Activated CD4-positive, alpha-beta memory T cell treated with anti-CD3 and anti-CD28 coated beads for 36 hours (primary cell): ENCODE measurements at regions not wholly inside any gene's neighbourhood (a gene's known extent, or its start where the extent isn't known, plus 50 kb on each side); places are given as distances from the start of the nearest gene placed in this dataset.
"Not testable (repeated sequence)": the region's sequence is repeated elsewhere in the genome, so short reads cannot be mapped to it uniquely, and the experiment has no call there.

Experiments
- CTCF ChIA-PET: fragments of 350-600 bp; sonication (Branson Sonifier 250); formaldehyde crosslinking; loops from one replicate; lab custom pipeline; 2021; ENCODE audit warnings: antibody characterized with exemption, inconsistent platforms; lab: Charles Lee
- POLR2A ChIA-PET: fragments of 350-600 bp; sonication (Branson Sonifier 250); formaldehyde crosslinking; loops from one replicate; lab custom pipeline; 2021; ENCODE audit warnings: antibody characterized with exemption; lab: Charles Lee
- DNase-seq: peaks from one replicate; pipeline ENCODE4 v3.0.0-alpha.2; 2020
- H3K27ac Mint-ChIP-seq: one replicate; pipeline ENCODE4 v1.8.0; 2021; ENCODE audit warnings: mixed read lengths
- H3K27me3 Mint-ChIP-seq: one replicate; pipeline ENCODE4 v1.8.0; 2021; ENCODE audit warnings: mixed read lengths
- H3K36me3 Mint-ChIP-seq: one replicate; pipeline ENCODE4 v1.8.0; 2021; ENCODE audit warnings: mixed read lengths
- H3K4me1 Mint-ChIP-seq: one replicate; pipeline ENCODE4 v1.8.0; 2021; ENCODE audit warnings: low read depth, mixed read lengths
- H3K4me3 Mint-ChIP-seq: one replicate; pipeline ENCODE4 v1.8.0; 2021; ENCODE audit warnings: mild to moderate bottlenecking, mixed read lengths
- H3K9me3 Mint-ChIP-seq: one replicate; pipeline ENCODE4 v1.8.0; 2021; ENCODE audit warnings: mixed read lengths
- intact Hi-C: fragments of 100-400 bp; cut with micrococcal nuclease; formaldehyde crosslinking; loops from one replicate; pipeline ENCODE4 v1.15.1; 2023

DNA sequence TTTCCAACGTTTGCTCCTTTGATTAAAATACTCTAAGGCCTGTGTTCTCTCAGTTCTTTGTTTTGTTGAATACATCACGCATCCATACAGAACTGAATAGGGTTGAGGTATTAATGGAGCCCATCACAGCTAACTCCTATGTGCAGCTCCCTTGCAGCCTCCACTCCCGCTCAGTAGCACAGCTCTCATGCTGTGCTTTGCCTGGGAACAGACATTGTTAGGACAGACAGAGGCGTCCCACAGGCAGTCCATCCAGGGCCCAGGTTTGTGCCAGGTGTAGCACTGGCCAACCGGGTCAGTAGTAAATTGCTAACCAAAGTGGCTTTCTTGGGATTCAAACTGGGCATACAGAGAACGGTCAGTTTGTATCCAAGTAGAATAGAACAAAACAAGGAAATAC is 644.7 kb upstream of the NRP1 start:
- H3K27ac Mint-ChIP-seq, result no peak overlapping the region
- H3K4me3 Mint-ChIP-seq, result no peak overlapping the region
- no peaks in the 10 kb centered on the region for H3K36me3 Mint-ChIP-seq
- intact Hi-C loops, result no loop called here
- peaks cover 3% of the 10 kb centered on the region for H3K27me3 Mint-ChIP-seq
- no peak for DNase-seq
- POLR2A ChIA-PET, result no interaction called here
- no peaks in the 10 kb centered on the region for H3K4me1 Mint-ChIP-seq
- H3K9me3 Mint-ChIP-seq, result no peaks in the 10 kb centered on the region
- CTCF ChIA-PET, result no interaction called here

DNA sequence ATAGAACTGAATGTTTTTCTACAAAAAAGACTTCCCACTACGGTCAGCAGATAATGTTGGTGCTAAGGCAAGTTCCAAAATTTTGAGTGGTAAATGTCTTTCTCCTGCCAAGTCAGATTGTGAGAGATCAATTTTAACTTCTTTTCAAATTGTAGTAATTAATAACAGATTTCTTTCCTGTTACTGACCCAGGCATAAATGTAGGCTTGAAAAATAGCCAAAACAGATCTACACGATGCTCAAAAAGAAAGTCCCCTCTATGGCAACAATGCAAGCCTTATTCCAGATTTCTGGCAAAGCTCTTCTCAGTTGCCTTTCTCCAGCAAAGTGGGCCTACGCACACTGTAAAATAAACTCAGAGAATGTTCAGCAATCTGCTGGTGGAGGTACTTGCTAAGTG is 641.0 kb upstream of the NRP1 start:
- Mint-ChIP-seq H3K36me3 (no peaks in the 10 kb centered on the region), H3K27ac (no peak overlapping the region), H3K4me1 (no peaks in the 10 kb centered on the region), H3K27me3 (peaks cover 5% of the 10 kb centered on the region), H3K9me3 (no peaks in the 10 kb centered on the region), H3K4me3 (no peak overlapping the region)
- intact Hi-C loops, result no loop called here
- ChIA-PET POLR2A (no interaction called here), CTCF (no interaction called here)
- DNase-seq, result no peak

DNA sequence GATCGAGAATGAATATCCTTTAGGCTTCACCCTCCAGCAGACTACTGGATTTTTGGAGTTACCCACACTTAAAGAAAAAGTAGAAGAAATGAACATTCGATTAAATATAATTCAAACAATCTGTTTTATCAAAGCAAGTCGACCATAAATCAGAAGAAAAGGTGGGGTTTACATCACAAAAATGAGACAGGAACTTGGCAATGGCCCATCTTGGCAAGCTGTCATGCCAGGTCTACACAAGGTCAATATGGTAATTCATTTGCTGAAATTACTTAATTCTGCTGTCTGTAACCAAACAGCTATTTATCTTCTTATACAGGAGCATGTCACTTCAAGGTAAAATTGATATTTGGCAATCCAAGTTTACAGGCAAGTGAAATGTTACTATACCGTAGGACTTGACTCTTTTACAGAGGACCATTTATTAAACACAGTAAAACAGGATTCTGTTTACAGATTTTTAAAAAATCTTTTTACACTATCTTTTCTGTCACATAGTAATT is 640.6 kb upstream of the NRP1 start:
- intact Hi-C loops, result no loop called here
- DNase-seq, result no peak
- H3K4me1 Mint-ChIP-seq, result no peaks in the 10 kb centered on the region
- peaks cover 5% of the 10 kb centered on the region for H3K27me3 Mint-ChIP-seq
- H3K36me3 Mint-ChIP-seq, result no peaks in the 10 kb centered on the region
- ChIA-PET POLR2A (no interaction called here), CTCF (no interaction called here)
- H3K4me3 Mint-ChIP-seq, result no peak overlapping the region
- no peak overlapping the region for H3K27ac Mint-ChIP-seq
- H3K9me3 Mint-ChIP-seq, result no peaks in the 10 kb centered on the region

DNA sequence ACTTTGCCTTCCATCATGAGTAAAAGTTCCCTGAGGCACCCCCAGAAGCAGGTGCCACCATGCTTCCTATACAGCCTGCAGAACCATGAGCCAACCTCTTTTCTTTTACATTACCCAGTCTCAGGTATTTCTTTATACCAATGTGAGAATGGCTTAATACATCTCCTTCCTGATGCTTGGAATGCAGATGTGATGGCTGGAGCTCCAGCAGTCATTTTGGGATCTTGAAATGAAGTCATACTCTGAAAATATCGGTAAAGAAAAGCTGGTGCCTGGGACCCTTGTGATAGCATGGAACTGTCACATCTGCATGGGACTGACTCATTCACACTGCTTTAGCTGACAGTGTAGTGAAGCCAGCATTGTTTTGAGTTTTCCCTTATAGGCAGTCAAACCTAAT is 634.5 kb upstream of the NRP1 start:
- Mint-ChIP-seq H3K9me3 (peaks cover 3% of the 10 kb centered on the region), H3K4me3 (no peak overlapping the region), H3K36me3 (no peaks in the 10 kb centered on the region), H3K4me1 (no peaks in the 10 kb centered on the region), H3K27me3 (peaks cover 4% of the 10 kb centered on the region), H3K27ac (no peak overlapping the region)
- intact Hi-C loops, result no loop called here
- no peak for DNase-seq
- POLR2A ChIA-PET, result no interaction called here
- CTCF ChIA-PET, result no interaction called here

DNA sequence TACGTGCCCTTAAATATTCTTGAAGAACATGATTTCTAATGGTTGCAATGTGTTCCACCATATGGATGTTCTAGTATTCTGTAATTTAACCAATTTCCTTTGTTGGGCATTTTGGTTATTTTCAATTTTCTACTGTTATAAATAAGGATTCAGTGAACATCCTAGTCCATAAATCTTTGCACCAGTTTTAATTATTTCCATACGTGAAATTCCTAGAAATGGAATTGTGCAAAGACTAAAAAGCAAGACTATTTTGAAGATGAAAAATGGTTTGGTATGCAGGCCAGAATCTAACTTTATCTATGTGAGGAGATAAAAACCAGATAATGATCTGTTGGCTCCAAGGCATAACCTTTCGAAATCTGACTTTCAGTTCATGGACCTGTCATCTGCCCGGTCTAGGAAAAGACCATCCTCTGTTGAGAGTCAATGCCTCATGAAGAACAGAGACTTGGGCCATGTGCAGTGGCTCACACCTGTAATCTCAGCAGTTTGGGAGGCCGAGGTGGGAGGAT is 633.2 kb upstream of the NRP1 start:
- no peak overlapping the region for H3K4me3 Mint-ChIP-seq
- CTCF ChIA-PET, result no interaction called here
- intact Hi-C loops, result no loop called here
- H3K27ac Mint-ChIP-seq, result no peak overlapping the region
- H3K9me3 Mint-ChIP-seq, result peaks cover 3% of the 10 kb centered on the region
- POLR2A ChIA-PET, result no interaction called here
- H3K27me3 Mint-ChIP-seq, result peaks cover 5% of the 10 kb centered on the region
- no peak for DNase-seq
- H3K36me3 Mint-ChIP-seq, result no peaks in the 10 kb centered on the region
- H3K4me1 Mint-ChIP-seq, result no peaks in the 10 kb centered on the region

DNA sequence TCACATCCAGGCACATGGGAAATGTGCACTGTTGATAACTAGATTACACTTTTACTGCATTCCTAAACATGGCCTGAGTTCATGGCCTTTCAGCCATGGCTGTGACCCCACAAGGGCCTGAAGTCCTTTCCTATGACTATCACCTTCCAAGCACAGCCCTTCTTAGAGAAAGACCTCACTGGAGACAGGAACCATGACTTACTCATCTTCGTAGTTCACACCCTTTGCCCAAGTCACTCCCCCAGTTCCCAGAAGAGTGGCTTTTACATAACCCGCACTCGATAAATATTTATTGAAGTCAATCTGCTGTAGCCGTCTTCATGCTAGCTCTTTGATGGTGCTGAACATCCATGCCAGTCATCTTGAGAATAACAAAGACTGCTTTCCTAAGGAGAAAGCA is 632.5 kb upstream of the NRP1 start:
- Mint-ChIP-seq H3K27ac (no peak overlapping the region), H3K4me3 (no peak overlapping the region), H3K9me3 (peaks cover 3% of the 10 kb centered on the region), H3K4me1 (no peaks in the 10 kb centered on the region), H3K36me3 (no peaks in the 10 kb centered on the region), H3K27me3 (peaks cover 4% of the 10 kb centered on the region)
- ChIA-PET CTCF (no interaction called here), POLR2A (no interaction called here)
- intact Hi-C loops, result no loop called here
- no peak for DNase-seq

DNA sequence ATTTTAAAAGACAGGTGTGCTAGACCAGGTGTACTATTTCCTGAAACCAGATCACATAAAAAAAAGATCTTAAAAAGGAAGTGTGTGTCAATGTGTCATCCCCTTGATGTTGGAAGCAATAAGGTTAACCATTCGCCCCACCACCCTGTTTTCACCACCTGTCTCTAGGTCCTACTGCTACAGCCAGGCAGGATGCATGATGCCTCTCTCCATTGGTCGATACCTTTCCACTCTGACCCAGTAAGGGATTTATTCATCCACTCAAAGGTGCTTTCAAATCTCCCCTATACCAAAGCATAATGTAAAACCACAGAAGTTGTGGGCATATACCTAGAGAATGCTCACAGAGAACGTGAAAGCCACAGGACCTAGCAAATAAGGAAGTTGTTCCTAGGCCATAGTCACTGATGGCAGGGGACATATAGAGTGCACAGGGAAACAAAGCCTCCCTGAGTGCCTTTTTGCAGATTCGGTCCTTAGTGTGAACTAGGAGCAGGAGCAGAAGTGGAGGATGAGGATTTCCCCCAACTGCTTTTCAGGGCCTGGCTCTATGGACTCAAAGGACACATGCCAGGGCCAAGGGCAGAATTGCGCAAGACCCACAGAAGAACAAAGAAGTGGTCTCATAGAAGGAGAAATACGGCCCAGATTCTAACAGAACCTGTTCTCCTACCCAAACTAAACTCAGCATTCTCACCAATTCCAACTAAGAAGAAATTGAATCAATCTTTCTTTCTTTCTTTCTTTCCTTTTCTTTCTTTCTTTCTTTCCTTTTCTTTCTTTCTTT is 631.5 kb upstream of the NRP1 start:
- no peak overlapping the region for H3K27ac Mint-ChIP-seq
- intact Hi-C loops, result no loop called here
- no peak for DNase-seq
- no peaks in the 10 kb centered on the region for H3K36me3 Mint-ChIP-seq
- no peaks in the 10 kb centered on the region for H3K4me1 Mint-ChIP-seq
- no peak overlapping the region for H3K4me3 Mint-ChIP-seq
- H3K27me3 Mint-ChIP-seq, result peaks cover 4% of the 10 kb centered on the region
- CTCF ChIA-PET, result no interaction called here
- H3K9me3 Mint-ChIP-seq, result peaks cover 3% of the 10 kb centered on the region
- POLR2A ChIA-PET, result no interaction called here

DNA sequence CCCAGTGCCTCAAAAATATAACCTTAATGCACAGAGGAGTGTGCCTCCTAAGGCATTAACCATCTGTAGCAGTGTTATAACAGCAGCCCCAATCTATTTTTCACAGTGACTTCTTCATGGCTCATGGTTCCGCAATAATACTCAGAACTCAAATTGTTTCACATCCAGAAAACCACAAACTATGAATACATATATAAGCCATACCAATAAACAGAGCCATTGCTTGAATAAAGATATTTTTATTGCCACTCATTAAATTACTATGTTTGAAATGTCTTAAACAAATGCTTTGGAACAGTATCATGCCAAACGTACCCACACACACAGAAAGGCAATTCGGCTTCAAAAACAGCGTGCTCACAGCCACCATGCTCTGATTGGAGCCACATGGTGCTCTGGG is 629.3 kb upstream of the NRP1 start:
- Mint-ChIP-seq H3K4me3 (no peak overlapping the region), H3K36me3 (no peaks in the 10 kb centered on the region), H3K27me3 (peaks cover 2% of the 10 kb centered on the region), H3K27ac (no peak overlapping the region), H3K4me1 (no peaks in the 10 kb centered on the region), H3K9me3 (no peaks in the 10 kb centered on the region)
- no peak for DNase-seq
- ChIA-PET CTCF (no interaction called here), POLR2A (no interaction called here)
- intact Hi-C loops, result no loop called here

DNA sequence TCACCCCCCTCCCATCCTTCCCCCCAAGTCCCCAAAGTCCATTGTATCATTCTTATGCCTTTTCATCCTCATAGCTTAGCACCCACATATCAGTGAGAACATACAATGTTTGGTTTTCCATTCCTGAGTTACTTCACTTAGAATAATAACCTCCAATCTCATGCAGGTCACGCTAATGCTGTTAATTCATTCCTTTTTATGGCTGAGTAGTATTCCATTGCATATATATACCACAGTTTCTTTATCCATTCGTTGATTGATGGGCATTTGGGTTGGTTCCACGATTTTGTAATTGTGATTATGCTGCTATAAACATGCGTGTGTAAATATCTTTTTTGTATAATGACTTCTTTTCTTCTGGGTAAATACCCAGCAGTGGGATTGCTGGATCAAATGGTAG is 621.9 kb upstream of the NRP1 start:
- H3K27ac Mint-ChIP-seq, DNase-seq, H3K4me1 Mint-ChIP-seq, H3K9me3 Mint-ChIP-seq, H3K27me3 Mint-ChIP-seq, H3K4me3 Mint-ChIP-seq, intact Hi-C loops, CTCF ChIA-PET, H3K36me3 Mint-ChIP-seq: not testable (repeated sequence)
- POLR2A ChIA-PET, result interaction anchor here (0.6 kb wide), 1 partner anchor 1498 kb away, joined by 3 read pairs; no protein-coding TSS in a partner anchor

DNA sequence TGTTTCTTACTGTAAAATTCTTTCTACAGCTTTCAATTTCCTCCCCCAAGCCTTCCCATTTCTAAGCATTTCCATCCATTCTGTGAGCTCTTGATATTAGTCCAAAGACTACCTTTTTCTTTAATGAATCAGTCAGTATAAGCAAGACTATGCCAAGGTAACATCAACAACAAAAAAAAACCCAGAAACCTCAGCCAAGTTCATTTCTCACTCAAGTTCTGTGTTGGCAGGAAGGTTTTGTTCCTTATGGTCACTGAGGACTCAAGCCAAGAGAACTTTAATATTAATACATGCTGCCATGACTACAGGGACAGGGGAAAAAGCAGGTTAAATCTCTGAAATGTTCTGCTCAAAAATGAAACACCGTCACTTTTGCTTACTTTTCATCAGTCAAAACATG is 621.2 kb upstream of the NRP1 start:
- no peaks in the 10 kb centered on the region for H3K4me1 Mint-ChIP-seq
- no peak overlapping the region for H3K4me3 Mint-ChIP-seq
- intact Hi-C loops, result no loop called here
- H3K9me3 Mint-ChIP-seq, result peaks cover 5% of the 10 kb centered on the region
- no peaks in the 10 kb centered on the region for H3K36me3 Mint-ChIP-seq
- H3K27me3 Mint-ChIP-seq, result no peaks in the 10 kb centered on the region
- no peak overlapping the region for H3K27ac Mint-ChIP-seq
- DNase-seq, result no peak
- ChIA-PET POLR2A (no interaction called here), CTCF (no interaction called here)

DNA sequence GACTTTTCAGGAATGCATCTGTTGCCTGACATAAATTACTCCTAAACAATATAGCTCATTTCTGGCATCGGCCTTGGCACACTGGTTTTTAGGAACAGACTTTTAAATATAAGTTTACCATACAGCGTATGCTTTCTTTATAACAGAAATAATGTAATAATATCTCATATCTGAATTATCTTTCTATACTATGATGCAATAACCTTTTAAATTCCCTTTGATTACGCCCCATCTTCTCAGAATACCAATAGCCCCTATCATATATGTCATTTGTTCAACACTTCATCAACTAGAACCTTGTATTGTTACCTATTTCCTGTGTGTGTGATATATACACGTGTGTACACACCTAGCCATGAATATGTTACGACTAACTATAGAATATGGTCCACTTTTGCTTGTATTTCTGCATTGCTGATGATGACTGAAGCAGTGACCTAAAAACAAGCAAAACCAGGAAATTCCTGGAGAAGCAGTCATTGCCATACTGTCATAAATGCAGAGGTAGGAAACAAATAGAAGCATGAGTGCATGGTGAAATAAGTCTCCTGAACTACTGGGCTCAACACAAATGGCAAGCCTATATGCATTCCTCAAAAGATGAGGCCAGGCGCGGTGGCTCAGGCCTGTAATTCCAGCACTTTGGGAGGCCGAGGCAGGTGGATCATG is 618.4 kb upstream of the NRP1 start:
- ChIA-PET CTCF (no interaction called here), POLR2A (no interaction called here)
- no peaks in the 10 kb centered on the region for H3K27me3 Mint-ChIP-seq
- intact Hi-C loops, result no loop called here
- H3K9me3 Mint-ChIP-seq, result peaks cover 5% of the 10 kb centered on the region
- no peak overlapping the region for H3K27ac Mint-ChIP-seq
- DNase-seq, result no peak
- H3K36me3 Mint-ChIP-seq, result no peaks in the 10 kb centered on the region
- H3K4me3 Mint-ChIP-seq, result no peak overlapping the region
- H3K4me1 Mint-ChIP-seq, result no peaks in the 10 kb centered on the region

DNA sequence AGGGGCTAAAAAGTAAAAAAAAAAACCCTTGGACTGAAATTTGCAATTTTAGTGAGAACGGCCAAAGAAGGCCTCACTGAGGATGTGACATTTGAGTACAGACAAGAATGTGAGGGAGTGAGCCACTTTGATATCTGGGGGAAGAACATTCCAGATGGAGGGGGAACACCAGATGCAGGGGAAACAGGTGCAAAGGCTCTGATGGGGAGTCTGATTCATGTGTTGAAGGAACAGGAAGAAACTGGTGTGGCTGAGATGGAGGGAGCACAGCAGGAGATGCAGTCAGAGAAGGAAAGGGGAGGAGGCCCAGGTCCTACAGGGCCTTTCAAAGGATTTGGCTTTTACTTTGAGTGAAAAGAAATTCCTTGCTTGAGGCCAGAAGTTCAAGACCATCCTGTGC is 615.7 kb upstream of the NRP1 start:
- H3K9me3 Mint-ChIP-seq, result no peaks in the 10 kb centered on the region
- DNase-seq, result no peak
- CTCF ChIA-PET, result no interaction called here

DNA sequence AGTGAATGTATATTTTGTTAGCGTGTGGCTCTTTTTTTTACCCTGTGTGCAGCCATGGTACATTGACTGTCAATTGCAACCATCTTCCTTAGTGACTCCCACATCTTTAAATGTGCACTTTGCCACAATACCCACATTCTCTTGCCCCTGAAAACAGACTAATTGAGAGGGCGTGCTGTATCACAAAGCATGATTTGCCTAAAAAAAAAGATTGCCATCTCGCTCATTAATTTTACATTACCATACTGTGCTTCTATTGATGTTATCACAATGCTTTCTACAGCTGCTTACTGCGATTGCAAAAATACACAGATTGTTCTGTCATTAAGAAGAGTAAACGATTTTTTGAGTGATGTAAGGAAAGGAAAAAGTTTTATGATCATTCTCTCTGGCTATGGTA is 613.1 kb upstream of the NRP1 start:
- H3K4me3 Mint-ChIP-seq, result no peak overlapping the region
- CTCF ChIA-PET, result no interaction called here
- no peaks in the 10 kb centered on the region for H3K9me3 Mint-ChIP-seq
- no peak overlapping the region for H3K27ac Mint-ChIP-seq
- no peak for DNase-seq
- H3K27me3 Mint-ChIP-seq, result peaks cover 3% of the 10 kb centered on the region
- POLR2A ChIA-PET, result no interaction called here
- H3K4me1 Mint-ChIP-seq, result no peaks in the 10 kb centered on the region
- intact Hi-C loops, result no loop called here
- H3K36me3 Mint-ChIP-seq, result no peaks in the 10 kb centered on the region

More for the DNA sequence above, 615.7 kb upstream of the NRP1 start:
- Mint-ChIP-seq H3K4me1 (no peaks in the 10 kb centered on the region), H3K4me3 (no peak overlapping the region), H3K27me3 (no peaks in the 10 kb centered on the region), H3K36me3 (no peaks in the 10 kb centered on the region), H3K27ac (no peak overlapping the region)
- POLR2A ChIA-PET, result no interaction called here
- intact Hi-C loops, result no loop called here
